Liver (tissue), 8 donors: ENCODE measurements at regions not wholly inside any gene's neighbourhood (a gene's known extent, or its start where the extent isn't known, plus 50 kb on each side); places are given as distances from the start of the nearest gene placed in this dataset.

Source experiments
- DNase-seq: peaks from one replicate; pipeline ENCODE4 v3.0.0-alpha.2; 2017; ENCODE audit warnings: low spot score
- H3K27ac ChIP-seq, 2 donors: one replicate each; pipeline ENCODE4 v1.7.0; 2013; ENCODE audit warnings: inconsistent platforms in 2 of 2, low read length in 2 of 2, control low read depth in 1 of 2, low read depth in 1 of 2, mild to moderate bottlenecking in 1 of 2
- H3K27me3 ChIP-seq, 4 donors: one replicate each; pipeline versions ENCODE4 v1.6.1 to v1.7.0; 2013; ENCODE audit warnings: low read length in 3 of 4, inconsistent platforms in 1 of 4, mild to moderate bottlenecking in 1 of 4, moderate library complexity in 1 of 4; ENCODE audit not compliant: control insufficient read depth in 4 of 4, insufficient read depth in 4 of 4
- H3K36me3 ChIP-seq, 4 donors: one replicate each; pipeline versions ENCODE4 v1.6.1 to v1.7.0; 2013; ENCODE audit warnings: low read length in 3 of 4, mild to moderate bottlenecking in 3 of 4, low read depth in 1 of 4, moderate library complexity in 1 of 4; ENCODE audit not compliant: control insufficient read depth in 4 of 4, insufficient read depth in 3 of 4
- H3K4me1 ChIP-seq, 4 donors: one replicate each; pipeline versions ENCODE4 v1.6.1 to v1.7.0; 2013; ENCODE audit warnings: low read length in 3 of 4, mild to moderate bottlenecking in 3 of 4, moderate library complexity in 1 of 4; ENCODE audit not compliant: control insufficient read depth in 4 of 4, insufficient read depth in 4 of 4
- H3K4me3 ChIP-seq, 3 donors: one replicate each; pipeline versions ENCODE4 v1.6.1 to v1.7.0; 2013; ENCODE audit warnings: low read length in 3 of 3, control low read depth in 1 of 3, low read depth in 1 of 3, mild to moderate bottlenecking in 1 of 3
- H3K9ac ChIP-seq, 2 donors: one replicate each; pipeline ENCODE4 v1.7.0; 2013; ENCODE audit warnings: low read length in 2 of 2, mild to moderate bottlenecking in 2 of 2, moderate library complexity in 2 of 2, control low read depth in 1 of 2, low read depth in 1 of 2
- H3K9me3 ChIP-seq, 4 donors: one replicate each; pipeline versions ENCODE4 v1.6.1 to v1.7.0; 2013; ENCODE audit warnings: low read length in 3 of 4; ENCODE audit not compliant: control insufficient read depth in 4 of 4
- ATF3 ChIP-seq: IDR thresholded peaks from 2 replicates; pipeline ENCODE4 v1.6.1; 2016; ENCODE audit warnings: antibody characterized with exemption
- CTCF ChIP-seq: fragments of 150-350 bp; IDR thresholded peaks from 2 replicates; pipeline ENCODE4 v1.5.1; 2017; ENCODE audit warnings: improper control_type of control experiment, low read depth, low read length; ENCODE audit not compliant: missing input control
- EGR1 ChIP-seq, 2 donors: IDR thresholded peaks; 2 replicates each; pipeline ENCODE4 v1.6.1; 2016 to 2018; ENCODE audit warnings: antibody characterized with exemption in 2 of 2, low read depth in 2 of 2
- FOXA1 ChIP-seq: IDR thresholded peaks from 2 replicates; pipeline ENCODE4 v1.6.1; 2016; ENCODE audit warnings: antibody characterized with exemption
- FOXA2 ChIP-seq: IDR thresholded peaks from 2 replicates; pipeline ENCODE4 v1.6.1; 2016; ENCODE audit warnings: antibody characterized with exemption
- GABPA ChIP-seq, 2 donors: IDR thresholded peaks in 1 of 2; conservative IDR thresholded peaks in 1 of 2; 2 replicates each; pipeline ENCODE4 v1.6.1; 2016; ENCODE audit warnings: antibody characterized with exemption in 2 of 2, mild to moderate bottlenecking in 1 of 2, moderate library complexity in 1 of 2
- HNF4A ChIP-seq, 2 donors: conservative IDR thresholded peaks; 2 replicates each; pipeline ENCODE4 v1.6.1; 2016; ENCODE audit warnings: antibody characterized with exemption in 2 of 2, mild to moderate bottlenecking in 2 of 2
- HNF4G ChIP-seq: IDR thresholded peaks from 2 replicates; pipeline ENCODE4 v1.6.1; 2016; ENCODE audit warnings: antibody characterized with exemption
- JUND ChIP-seq, 2 donors: IDR thresholded peaks; 2 replicates each; pipeline ENCODE4 v1.6.1; 2016; ENCODE audit warnings: antibody characterized with exemption in 2 of 2
- MAX ChIP-seq: IDR thresholded peaks from 2 replicates; pipeline ENCODE4 v1.6.1; 2016; ENCODE audit warnings: antibody characterized with exemption
- NR2F2 ChIP-seq: IDR thresholded peaks from 2 replicates; pipeline ENCODE4 v1.6.1; 2016; ENCODE audit warnings: antibody characterized with exemption
- RAD21 ChIP-seq, 2 donors: IDR thresholded peaks; 2 replicates each; pipeline ENCODE4 v1.6.1; 2016; ENCODE audit warnings: antibody characterized with exemption in 2 of 2, mild to moderate bottlenecking in 2 of 2
- RXRA ChIP-seq, 2 donors: IDR thresholded peaks; 2 replicates each; pipeline ENCODE4 v1.6.1; 2017 to 2018; ENCODE audit warnings: antibody characterized with exemption in 2 of 2, mild to moderate bottlenecking in 1 of 2
- TAF1 ChIP-seq: conservative IDR thresholded peaks from 2 replicates; pipeline ENCODE4 v1.6.1; 2016; ENCODE audit warnings: antibody characterized with exemption, mild to moderate bottlenecking
- YY1 ChIP-seq: IDR thresholded peaks from 2 replicates; pipeline ENCODE4 v1.6.1; 2016; ENCODE audit warnings: antibody characterized with exemption, mild to moderate bottlenecking
- ZBTB33 ChIP-seq: IDR thresholded peaks from 2 replicates; pipeline ENCODE4 v1.6.1; 2016; ENCODE audit warnings: antibody characterized with exemption
- WGBS: extraction: QIAGEN DNeasy Blood & Tissue Kit; methylation state at CpG from one replicate; pipeline ENCODE4 v1.1.7; 2013; 5-methylcytosine and 5-hydroxymethylcytosine counted together
- TF ChIP-seq, protein P1 (sequence below): IDR thresholded peaks from 2 replicates; pipeline ENCODE4 v1.6.1; 2016; ENCODE audit warnings: antibody characterized with exemption, mild to moderate bottlenecking
- donor health status: healthy.
- donor health status: healthy.
- donor health status: healthy.
- donor health status: healthy.
- donor health status: healthy.

- Histone ChIP-seq H3K4me3 (no peak overlapping the region), H3K9ac (no peak overlapping the region), H3K9me3 (no peaks in the 10 kb centered on the region), H3K4me1 (no peaks in the 10 kb centered on the region), H3K36me3 (no peaks in the 10 kb centered on the region), H3K27ac (no peak overlapping the region), H3K27me3 (peaks cover 0 to 4% (median 0%) of the 10 kb centered on the region in 4 donors)
- DNase-seq = no peak
- TF ChIP-seq TAF1 (no peak), MAX (no peak), GABPA (IDR thresholded peaks at IDR 0.05 in 1 of 2, conservative IDR thresholded peaks at IDR 0.05 in 1 of 2) (no peak), CTCF (no peak), HNF4G (no peak), RAD21 (IDR thresholded peaks at IDR 0.05) (no peak), ATF3 (no peak), JUND (IDR thresholded peaks at IDR 0.05) (no peak), NR2F2 (no peak), EGR1 (IDR thresholded peaks at IDR 0.05; ENCODE audit: low read depth in 2 of 2) (no peak), HNF4A (conservative IDR thresholded peaks at IDR 0.05) (no peak), FOXA2 (no peak), FOXA1 (no peak), RXRA (IDR thresholded peaks at IDR 0.05) (no peak), ZBTB33 (no peak), YY1 (no peak)
- TF ChIP-seq, protein P1, sequence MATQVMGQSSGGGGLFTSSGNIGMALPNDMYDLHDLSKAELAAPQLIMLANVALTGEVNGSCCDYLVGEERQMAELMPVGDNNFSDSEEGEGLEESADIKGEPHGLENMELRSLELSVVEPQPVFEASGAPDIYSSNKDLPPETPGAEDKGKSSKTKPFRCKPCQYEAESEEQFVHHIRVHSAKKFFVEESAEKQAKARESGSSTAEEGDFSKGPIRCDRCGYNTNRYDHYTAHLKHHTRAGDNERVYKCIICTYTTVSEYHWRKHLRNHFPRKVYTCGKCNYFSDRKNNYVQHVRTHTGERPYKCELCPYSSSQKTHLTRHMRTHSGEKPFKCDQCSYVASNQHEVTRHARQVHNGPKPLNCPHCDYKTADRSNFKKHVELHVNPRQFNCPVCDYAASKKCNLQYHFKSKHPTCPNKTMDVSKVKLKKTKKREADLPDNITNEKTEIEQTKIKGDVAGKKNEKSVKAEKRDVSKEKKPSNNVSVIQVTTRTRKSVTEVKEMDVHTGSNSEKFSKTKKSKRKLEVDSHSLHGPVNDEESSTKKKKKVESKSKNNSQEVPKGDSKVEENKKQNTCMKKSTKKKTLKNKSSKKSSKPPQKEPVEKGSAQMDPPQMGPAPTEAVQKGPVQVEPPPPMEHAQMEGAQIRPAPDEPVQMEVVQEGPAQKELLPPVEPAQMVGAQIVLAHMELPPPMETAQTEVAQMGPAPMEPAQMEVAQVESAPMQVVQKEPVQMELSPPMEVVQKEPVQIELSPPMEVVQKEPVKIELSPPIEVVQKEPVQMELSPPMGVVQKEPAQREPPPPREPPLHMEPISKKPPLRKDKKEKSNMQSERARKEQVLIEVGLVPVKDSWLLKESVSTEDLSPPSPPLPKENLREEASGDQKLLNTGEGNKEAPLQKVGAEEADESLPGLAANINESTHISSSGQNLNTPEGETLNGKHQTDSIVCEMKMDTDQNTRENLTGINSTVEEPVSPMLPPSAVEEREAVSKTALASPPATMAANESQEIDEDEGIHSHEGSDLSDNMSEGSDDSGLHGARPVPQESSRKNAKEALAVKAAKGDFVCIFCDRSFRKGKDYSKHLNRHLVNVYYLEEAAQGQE = no peak
- 69% methylated on average over 10 of the region's 10 CpGs for WGBS
These were observed 232.3 kb upstream of the GLI3 start for GRCh38 chr7:42469341-42469740.

GRCh38 chr7:42468471-42468870, 231.5 kb upstream of the GLI3 start:
- Histone ChIP-seq H3K27me3 (peaks cover 0 to 4% (median 0%) of the 10 kb centered on the region in 4 donors), H3K4me3 (no peak overlapping the region), H3K36me3 (no peaks in the 10 kb centered on the region), H3K4me1 (no peaks in the 10 kb centered on the region), H3K9ac (no peak overlapping the region), H3K9me3 (no peaks in the 10 kb centered on the region), H3K27ac (no peak overlapping the region)
- 80% methylated on average over 7 of the region's 7 CpGs for WGBS
- no peak for DNase-seq
- TF ChIP-seq HNF4G (no peak), ZBTB33 (no peak), TAF1 (no peak), FOXA1 (no peak), CTCF (no peak), HNF4A (conservative IDR thresholded peaks at IDR 0.05) (no peak), ATF3 (no peak)
